DMS53 treated with DMSO at 0.1 percent for 48 hours (cell line): ENCODE measurements at regions not wholly inside any gene's neighbourhood (a gene's known extent, or its start where the extent isn't known, plus 50 kb on each side); places are given as distances from the start of the nearest gene placed in this dataset.
"Not testable (repeated sequence)": the region's sequence is repeated elsewhere in the genome, so short reads cannot be mapped to it uniquely, and the experiment has no call there.

Experiments used
- DNase-seq: peaks from one replicate; lab custom pipeline; 2025; ENCODE audit not compliant: unreplicated experiment; lab: John Stamatoyannopoulos, UW

DNA sequence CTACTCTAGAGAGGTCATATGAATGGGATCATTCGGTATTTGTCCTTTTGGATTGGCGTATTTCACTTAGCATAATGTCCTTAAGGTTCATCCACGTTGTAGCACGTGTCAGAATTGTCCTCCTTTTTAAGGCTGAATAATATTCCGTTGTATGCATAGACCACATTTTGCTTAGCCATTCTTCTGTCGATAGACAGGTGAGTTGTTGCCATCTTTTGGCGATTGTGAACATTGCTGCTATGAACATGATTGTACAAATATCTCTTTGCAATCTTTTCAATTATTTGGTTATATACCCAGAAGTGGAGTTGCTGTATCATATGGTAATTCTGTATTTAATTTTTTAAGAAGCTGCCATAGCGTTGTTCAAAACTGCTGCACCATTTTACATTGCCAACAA, 52.4 kb upstream of the GOLGA8J start:
- DNase-seq = no peak

DNA sequence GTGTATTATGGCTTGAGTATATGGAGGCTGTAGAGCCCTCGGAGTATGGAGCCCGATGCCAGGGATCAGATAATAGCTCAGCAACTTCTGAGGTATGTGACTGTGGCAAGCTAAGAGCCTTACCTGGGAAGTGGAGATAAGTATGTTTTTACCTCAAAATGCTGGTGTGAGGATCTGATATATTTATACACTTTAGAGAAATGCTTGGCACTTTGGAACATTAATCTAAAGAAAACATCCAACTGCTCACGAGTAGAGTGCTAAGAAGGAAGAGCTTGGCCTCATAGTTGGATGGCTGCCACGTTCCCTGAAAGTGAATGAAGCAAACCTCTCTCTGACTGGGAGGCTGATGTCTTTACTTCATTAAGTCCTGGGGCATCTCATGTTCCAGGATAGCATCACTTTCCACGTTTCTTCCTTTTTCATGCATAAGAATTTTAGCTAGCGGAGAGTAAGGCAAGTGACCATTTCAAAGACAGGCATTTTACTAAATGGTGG, 58.9 kb upstream of the GOLGA8J start:
- no peak for DNase-seq

DNA sequence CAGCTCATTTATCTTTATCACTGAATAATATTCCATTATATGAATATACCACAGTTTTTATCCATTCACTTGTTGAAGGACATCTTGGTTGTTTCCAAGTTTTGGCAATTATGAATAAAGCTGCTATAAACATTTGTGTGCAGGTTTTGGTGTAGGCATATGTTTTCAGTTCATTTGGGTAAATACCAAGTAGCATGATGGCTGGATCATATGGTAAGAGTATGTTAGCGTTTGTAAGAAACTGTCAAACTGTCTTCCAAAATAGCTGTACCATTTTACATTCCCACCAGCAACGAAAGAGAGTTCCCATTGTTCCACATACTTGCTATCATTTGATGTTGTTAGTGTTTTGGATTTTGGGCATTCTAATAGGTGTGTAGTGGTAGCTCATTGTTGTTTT, 72.0 kb upstream of the GOLGA8J start:
- DNase-seq = no peak

DNA sequence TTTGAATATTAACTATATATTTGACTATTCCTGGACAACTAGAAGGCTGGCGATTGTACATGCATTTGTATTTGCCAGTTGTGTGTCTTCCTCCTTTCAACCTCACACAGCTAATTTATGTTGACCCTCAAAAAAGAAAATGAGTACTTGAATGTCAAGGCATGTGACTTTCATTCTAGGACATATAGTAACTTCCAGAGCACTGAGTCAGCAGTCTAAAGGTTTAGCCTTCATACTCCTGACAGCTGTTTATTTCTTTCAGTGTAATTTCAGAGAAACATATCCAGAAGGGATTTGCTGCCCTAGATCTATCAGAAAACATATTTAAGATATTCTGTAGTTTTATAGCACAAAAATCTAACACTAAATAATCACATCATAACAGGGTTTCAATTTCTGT, 74.6 kb upstream of the GOLGA8J start:
- DNase-seq = no peak

DNA sequence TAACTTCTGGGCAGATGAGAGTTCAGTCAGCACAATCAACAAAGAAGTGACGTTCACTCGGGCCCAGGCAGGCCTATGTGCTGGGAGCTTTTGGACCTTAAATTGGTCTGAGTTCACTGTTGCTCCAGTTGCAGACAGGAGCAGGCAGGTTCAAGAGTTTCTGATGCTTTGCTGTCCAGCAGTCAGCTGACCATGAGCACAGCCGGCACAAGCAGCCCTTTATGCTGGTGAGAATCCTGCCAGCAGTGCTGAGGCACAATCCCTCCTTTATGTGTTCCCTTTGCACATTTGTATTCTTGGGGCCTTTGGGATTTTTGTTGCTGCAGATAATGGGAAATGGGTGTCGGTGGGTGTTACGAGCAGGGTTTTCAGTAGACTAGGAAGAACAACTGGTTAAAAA, 81.2 kb upstream of the GOLGA8J start:
- DNase-seq = no peak

DNA sequence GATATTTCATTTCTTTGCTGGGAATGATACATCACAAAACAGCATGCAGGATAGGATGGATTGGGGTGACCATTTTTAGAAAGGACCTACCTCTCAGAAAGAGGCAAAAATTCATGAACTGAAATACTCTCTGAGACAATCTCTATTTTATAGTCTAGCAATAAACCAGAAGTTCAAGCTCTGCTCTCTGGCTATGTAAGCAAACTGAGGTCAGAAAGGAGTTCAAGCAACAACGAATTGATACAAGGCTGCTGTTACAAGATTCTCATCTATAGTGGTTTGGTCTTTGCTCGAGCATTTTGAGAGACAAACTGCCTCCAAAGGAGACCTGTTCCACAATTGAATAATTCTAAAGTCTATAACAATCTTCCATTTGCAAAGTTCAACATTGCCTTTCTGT, 84.7 kb upstream of the GOLGA8J start:
- no peak for DNase-seq

DNA sequence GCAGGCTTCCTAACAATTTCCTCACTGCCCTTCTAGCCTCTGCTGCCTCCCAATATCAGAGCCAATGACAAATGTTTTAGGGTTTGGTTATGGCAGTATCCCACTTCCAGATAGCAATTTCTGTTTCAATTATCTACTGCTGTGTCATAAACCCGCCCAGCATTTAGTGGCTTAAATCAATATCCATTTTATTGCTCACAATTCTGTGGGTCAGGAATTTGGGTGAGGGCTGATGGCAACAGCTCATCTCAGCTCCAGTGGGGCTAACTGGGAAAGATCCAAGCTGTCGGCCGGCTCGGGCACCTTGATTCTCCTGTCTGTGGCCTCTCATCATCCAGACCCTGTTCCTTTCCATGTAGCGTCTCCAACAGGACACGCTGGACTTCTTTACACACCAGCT, 85.3 kb upstream of the GOLGA8J start:
- DNase-seq = no peak

DNA sequence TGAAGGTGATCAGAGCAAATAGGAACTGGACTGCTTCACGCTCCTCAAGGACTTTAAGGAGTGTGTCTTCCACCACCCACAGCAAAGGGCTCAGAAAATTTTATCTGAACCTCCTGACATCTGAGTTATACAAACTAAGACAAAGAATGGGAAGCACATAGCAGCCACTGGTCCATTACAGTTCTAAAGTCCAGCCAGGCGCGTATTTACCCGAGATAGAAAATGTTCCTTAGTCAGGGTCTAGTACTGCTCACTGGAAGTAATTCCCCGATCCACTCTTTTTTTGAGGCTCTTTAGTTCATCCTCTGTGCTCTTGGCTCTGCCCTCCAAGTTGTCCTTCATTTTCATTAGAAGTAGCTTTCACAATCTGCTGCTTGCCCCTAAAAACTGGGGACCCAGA, 88.5 kb upstream of the GOLGA8J start:
- no peak for DNase-seq

DNA sequence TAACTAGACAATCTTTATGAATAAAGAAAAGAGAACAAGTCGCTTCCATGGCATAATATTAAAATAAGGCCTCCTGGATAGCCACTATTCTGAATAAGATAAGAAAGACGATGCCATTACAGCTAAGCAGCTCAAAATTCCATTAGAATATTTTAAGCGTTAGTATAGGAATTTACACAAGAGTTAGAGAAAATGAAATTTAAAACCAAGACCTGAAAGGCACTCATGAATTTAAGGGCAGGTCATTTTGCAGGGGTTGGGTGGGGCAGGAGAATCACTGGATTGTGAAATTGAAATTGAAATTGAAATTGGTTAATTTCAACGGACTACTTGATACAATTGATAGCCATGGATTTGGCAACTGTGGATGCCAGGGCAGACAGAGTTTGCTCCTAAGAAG, 91.8 kb upstream of the GOLGA8J start:
- no peak for DNase-seq

DNA sequence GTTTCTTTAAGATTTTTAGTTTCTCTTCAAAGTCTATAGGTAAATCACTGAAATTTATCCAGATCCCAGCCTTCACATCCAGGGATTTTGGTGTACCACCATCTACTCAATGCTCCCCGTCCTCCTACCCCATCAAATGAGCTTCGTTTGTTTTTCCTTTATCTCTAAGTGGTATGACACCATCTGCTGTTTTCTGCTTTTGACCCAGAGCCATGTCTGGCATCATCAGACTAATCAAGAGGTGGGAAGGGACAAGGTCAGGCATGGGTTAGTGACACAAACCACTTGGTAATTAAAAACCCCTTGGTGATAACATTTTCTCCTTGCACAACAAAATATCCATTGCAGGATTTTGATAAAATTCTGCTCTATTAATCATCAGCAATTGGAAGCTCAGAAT, 92.7 kb upstream of the GOLGA8J start:
- no peak for DNase-seq

DNA sequence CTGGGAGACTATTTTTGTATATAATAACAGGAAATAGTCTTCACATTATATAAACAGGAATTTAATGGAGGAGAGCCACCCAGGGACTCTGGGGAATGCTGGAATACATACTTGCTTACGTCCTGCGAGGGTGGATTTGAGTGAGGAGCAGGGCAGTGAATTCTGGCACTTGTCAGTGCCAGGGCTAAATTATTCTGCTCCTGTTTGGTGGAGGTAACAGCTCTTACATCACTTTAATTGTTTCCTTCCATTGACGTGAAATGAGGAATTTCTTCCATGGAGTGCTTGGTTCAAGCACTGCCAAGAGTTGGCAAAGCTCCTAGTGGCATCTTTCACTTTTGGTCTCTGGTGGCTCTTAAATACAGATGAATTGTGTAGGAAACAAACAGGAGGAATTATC, 94.1 kb upstream of the GOLGA8J start:
- DNase-seq = no peak

DNA sequence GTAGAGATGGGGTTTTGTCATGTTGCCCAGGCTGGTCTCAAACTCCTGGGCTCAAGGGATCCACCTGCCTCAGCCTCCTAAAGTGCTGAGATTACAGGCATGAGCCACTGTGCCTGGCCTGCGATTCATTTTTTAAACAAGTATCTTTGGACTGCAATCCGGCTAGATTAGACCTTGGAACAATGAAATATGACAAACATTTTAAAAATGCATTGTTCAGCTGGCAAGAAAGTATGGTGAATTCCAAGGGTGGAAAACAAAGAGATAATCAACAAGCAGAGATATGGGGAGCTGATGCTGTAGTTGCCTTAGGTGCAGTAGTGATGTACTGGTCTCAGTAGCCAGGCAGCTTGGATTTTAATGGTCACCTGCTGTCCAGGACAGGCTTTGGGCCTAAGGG, 95.8 kb upstream of the GOLGA8J start:
- DNase-seq = no peak

DNA sequence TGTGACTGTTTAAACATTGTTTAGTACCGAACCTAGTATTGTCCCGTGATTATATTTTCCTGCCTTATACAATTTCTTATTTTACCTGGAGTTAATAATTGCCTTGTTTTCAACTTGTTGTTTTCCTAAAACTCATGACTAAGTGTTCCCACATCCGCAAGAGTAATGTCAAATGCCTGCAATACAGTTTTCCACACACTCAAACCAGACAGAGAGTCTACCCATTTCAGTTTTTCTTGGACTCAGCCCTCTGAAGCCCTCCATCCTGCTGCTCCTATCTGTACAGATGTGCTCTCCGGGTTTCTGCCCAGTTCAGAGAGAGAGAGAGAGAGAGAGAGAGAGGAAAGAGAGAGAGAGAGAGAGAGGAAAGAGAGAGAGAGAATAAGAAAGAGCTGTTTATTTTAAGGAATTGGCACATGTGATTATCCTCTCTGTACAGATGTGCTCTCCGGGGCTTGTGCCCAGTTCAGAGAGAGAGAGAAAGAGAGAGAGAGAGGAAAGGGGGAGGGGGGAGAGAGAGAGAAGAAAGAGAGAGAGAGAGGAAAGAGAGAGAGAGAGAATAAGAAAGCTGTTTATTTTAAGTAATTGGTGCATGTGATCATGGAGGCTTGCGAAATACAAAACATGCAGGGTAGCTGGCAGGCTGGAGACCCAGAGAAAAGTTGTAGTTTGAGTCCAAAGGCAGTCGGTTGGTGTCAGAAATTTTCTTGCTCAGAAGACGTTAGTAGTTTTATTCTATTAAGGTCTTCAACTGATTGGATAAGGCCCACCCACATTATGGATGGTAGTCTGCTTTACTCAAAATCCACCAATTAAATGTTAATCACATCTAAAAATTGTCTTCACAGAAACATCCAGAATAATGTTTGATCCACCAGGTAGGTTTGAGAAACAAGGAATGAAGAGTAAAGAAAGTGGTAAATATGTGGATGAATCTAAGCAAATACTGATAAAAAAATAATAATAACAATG, 104.1 kb upstream of the GOLGA8J start:
- no peak for DNase-seq

DNA sequence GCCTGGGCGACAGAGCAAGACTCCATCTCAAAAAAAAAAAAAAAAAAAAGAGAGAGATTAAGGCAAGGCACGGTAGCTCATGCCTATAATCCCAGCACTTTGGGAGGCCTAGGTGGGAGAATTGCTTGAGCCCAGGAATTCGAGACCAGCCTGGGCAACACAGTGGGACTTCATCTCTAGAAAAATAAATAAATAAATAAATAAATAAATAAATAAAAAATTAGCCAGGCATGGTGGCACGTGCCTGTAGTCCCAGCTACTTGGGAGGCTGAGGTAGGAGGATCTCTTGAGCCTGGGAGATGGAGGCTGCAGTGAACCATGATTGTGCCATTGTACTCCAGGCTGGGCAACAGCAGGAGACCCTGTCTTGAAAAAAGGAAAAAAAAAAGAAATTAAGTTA, 108.7 kb upstream of the GOLGA8J start:
- DNase-seq = not testable (repeated sequence)

DNA sequence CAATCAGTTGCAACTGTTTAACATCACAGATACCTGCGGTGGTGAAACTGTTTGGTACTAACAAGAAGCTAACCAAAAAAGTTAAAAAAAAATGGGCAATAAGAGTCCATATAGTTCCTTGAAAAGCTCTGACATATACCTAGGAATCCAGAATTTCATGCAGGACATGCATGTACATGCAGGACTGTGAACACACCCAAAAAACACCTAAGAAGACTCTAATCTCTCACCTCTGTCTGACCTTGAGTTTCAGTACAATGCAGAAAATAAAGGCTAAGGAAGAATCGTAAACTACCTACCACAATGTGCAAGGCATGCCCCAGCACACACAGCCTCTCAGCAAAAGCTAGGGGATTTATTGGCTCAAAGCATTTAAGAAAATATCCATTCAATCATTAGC, 110.7 kb upstream of the GOLGA8J start:
- DNase-seq = no peak

DNA sequence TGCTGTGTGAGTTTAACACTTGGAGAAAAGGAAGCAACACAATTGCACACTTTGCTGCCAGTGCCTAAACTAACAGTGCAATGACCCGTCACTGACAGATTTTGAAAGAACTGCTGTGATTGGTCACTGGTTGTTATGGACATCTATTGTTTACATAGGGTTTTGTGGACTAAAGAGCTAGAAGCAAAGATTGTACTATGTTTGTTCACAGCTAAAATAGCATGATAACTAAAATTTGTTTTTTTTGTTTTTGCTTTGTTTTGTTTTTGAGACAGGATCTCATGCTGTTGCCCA, 112.4 kb upstream of the GOLGA8J start:
- DNase-seq = no peak

DNA sequence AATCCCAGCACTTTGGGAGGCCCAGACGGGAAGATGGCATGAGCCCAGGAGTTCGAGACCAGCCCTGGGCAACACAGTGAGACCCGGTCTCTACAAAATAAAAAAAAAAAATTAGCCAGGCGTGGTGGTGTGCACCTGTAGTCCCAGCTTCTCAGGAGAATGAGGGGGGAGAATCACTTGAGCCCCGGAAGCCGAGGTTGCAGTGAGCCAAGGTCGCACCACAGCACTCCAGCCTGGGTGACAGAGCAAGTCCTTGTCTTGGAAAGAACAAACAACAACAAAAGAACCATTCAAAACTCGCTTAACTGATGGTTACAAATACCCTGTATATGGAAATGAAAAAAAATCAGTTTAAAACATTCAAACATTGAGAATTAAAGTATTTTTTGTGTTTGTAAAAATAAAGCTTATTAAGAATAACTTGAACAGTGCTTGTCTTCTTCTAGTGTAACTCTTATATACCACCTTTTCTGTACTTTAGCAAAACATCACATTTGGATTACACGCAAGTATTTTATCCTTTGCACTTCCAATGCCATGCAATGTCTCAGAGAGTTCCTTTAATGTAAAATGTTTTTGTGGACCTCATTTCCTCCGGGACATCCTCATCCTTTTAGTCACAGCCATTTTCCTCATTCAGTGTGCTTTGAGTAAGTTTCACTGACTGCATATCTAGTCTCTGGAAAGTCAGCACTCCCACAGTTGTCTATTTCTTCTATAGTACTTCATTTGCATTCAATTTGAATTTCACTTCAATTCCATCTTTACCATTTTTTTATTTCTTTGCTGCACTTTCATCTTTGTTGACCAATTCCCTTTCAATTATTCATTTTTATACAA, 113.0 kb upstream of the GOLGA8J start:
- DNase-seq = no peak

DNA sequence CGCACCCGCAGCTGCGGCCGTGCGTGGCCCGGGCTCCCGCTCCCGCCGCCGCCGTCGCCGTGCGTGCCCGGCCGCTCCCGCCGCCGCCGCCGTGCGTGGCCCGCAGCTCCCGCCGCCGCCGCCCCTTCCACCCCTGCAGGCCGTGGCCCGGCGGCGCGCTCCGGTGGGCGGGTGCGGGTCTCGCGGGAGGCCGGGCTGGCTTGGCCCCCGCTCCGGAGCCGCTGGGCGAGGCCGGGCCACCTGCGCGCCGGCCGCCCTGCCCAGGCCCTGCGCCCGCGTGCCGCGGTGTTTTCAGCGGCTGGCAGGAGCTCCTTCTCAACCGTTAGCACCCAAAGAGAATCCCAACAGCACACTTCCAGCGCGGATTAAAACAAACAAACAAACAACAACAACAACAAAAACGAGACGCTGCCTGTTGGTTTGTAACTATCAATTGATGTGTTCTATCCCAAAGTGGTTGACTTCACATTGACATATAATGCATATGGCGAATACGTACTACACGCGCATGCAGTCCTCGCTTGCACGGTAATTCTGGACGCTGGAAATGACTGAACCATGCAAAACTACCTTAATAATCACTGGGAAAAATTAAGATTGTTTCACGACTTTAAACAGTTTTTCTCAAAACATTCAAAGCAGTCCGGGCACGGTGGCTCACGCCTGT, 113.7 kb upstream of the GOLGA8J start:
- DNase-seq = no peak

DNA sequence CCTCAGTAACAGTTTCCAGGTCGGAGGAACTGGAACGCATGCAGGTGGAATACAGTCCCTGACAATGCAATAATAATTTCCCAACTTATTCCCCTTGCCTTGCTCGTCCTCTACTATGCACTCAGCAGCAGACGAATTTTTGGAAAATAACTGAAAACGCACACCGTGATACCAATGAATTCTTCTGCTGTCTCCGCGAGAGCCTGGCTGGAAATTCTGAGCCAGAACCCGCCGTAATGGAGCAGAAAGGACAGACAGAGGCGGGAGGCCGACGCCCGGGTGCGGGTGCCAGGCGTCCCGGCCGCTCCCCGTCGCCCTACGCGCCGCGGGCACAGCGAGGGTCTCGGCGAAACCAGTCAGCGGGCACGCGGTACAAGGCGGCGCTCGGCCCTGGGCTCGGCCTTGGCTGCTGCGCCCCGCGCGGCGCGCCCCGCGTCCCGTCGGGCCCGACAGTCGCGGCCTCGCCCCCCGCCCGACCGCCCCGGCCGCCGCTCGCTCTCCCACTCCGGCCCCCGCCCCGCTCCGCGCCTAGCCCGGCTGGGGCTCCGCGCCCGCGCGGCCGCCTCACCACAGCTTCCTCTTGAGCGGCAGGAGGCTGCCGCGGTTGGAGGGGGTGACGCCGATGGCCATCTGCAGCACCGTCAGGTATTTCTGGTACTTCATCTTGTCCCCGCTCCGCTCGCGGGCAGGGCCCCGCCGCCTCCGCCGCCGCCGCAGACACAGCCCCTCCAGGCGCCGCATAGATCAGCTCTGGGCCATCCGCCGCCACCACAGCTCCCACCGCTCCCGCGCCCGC, 114.5 kb upstream of the GOLGA8J start:
- DNase-seq = peak; percentile 3

DNA sequence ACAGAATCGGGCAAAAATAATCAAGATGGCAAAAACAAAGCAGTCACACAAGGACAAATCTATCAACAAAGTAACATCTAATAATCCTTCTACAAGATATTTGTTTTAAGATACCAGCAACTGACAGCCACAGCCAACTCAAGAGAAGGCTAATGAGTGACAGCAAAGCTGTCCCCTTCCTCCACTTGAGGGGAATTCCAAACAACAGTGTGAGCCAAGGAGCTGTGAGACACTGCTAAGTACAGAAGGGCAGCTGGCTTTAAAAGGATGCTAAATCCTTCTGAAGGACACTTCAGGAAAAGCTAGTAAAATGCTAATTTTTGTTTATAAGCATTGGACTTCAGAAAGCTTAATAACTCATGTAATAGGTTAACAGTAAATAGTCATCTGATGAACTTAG, 120.3 kb upstream of the GOLGA8J start:
- DNase-seq = no peak
